ENCODE measurements at regions not wholly inside any gene's neighbourhood (a gene's known extent, or its start where the extent isn't known, plus 50 kb on each side); places are given as distances from the start of the nearest gene placed in this dataset.
"Not testable (repeated sequence)": the region's sequence is repeated elsewhere in the genome, so short reads cannot be mapped to it uniquely, and the experiment has no call there.

DNA sequence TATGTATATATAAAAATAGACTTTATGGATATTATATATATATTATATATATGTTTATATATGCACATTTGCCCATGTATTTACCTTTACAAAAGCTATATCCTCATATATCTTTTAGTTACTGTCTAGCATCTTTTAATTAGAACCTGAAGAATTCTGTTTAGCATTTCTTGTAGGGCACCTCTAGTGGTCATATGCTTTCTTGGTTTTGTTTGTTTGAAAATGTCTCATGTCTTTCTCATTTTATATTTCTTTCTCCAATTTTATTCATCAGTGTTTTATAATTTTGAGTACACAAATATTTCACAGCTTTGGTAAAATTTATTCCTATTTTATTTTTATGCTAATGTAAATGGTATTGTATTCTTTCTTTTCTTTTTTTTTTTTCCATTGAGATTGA is 70.3 kb upstream of the SPIN4 start:
- TF ChIP-seq CTCF (IDR thresholded peaks at IDR 0.05; ENCODE audit: low read depth, low read length) (no peak), POLR2A (IDR thresholded peaks at IDR 0.05; ENCODE audit: extremely low read depth, insufficient read length) (no peak), MYC (IDR thresholded peaks at IDR 0.05; ENCODE audit: low read depth, low read length) (no peak)
- TF ChIP-seq, protein P1, sequence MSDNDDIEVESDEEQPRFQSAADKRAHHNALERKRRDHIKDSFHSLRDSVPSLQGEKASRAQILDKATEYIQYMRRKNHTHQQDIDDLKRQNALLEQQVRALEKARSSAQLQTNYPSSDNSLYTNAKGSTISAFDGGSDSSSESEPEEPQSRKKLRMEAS (IDR thresholded peaks at IDR 0.05; ENCODE audit: low read depth, low read length), result no peak
- DNase-seq (ENCODE audit: low read depth), result no peak
- no peak overlapping the region for H3K4me3 ChIP-seq (ENCODE audit: low read depth, low read length)

DNA sequence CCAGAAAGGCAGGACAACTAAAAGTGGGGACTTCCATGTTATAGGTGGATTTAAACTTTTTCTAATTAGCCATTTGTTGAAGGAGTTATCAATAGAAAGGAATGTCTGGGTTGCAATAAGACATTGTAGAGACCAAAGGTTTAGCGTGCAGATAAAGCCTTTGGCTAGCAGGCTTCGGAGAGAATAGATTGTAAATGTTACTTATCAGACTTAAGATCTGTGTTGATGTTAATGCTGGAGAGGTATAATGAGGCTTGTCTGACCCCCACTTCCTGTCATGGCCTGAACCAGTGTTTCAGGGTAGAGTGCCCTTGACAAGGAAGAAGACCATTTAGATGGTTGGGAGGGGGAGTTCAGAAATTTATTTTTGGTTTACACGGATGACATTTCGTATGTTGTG is 67.1 kb upstream of the SPIN4 start:
- TF ChIP-seq, protein P1 (IDR thresholded peaks at IDR 0.05; ENCODE audit: low read depth, low read length), result no peak
- TF ChIP-seq POLR2A (IDR thresholded peaks at IDR 0.05; ENCODE audit: extremely low read depth, insufficient read length), result no peak
- TF ChIP-seq MYC (IDR thresholded peaks at IDR 0.05; ENCODE audit: low read depth, low read length), result no peak
- TF ChIP-seq CTCF (IDR thresholded peaks at IDR 0.05; ENCODE audit: low read depth, low read length), result no peak
- H3K4me3 ChIP-seq (ENCODE audit: low read depth, low read length), result no peak overlapping the region
- no peak for DNase-seq (ENCODE audit: low read depth)

DNA sequence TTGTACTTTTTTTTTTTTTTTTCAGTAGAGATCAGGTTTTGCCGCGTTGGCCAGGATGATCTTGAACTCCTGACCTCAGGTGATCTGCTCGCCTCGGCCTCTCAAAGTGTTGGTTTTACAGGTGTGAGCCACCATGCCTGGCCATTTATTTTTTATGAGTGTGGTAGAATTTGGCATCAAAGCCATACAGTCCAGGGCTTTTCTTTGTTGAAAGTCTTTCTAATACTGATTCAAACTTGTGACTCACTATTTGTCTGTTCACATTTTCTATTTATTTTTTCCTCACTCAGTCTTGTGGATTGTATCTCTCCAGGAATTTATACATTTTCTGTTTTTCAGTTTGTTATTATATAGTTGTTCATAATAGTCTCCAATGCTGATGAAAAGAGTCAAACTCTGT is 66.5 kb upstream of the SPIN4 start:
- no peak for TF ChIP-seq POLR2A (IDR thresholded peaks at IDR 0.05; ENCODE audit: extremely low read depth, insufficient read length)
- TF ChIP-seq, protein P1 (IDR thresholded peaks at IDR 0.05; ENCODE audit: low read depth, low read length), result no peak
- no peak for TF ChIP-seq MYC (IDR thresholded peaks at IDR 0.05; ENCODE audit: low read depth, low read length)
- TF ChIP-seq CTCF (IDR thresholded peaks at IDR 0.05; ENCODE audit: low read depth, low read length), result no peak
- H3K4me3 ChIP-seq (ENCODE audit: low read depth, low read length), result no peak overlapping the region
- no peak for DNase-seq (ENCODE audit: low read depth)

DNA sequence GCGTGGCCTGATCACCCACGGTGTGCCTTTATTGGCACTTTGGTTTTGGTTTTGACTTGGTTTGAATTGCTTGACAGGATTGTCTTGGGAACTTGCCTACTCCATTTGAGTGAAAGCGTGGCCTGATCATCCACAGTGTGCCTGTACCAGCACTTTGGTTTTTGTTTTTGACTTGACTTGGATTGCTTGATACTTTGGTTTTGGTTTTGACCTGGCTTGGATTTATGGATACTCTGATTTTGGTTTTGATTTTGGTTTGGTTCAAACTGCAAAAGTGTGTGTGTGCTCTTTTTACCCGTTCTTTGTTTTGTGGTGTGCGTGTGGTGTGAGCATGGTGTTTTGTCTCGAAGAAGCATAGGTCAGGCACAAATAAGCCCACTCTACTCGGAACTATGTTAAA is 58.8 kb upstream of the SPIN4 start:
- not testable (repeated sequence) for DNase-seq (ENCODE audit: low read depth); H3K4me3 ChIP-seq (ENCODE audit: low read depth, low read length)

DNA sequence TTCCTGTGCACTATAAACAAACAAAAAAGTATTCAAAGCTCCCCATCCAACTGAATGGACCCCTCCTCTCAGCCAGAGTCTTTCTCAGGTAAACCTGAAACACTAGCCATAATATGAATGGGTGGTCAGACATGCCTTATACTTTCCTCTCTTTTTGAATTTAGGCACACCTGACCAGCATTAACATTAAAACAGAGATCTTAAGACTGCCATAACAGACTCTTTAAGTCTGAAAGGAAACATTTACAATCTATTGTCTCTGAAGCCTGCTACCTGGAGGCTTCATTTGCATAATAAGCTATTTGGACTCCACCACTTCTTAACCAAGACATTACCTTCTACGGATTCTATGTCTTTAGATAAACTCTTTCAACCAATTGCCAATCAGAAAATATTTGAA is 56.9 kb upstream of the SPIN4 start:
- TF ChIP-seq CTCF (IDR thresholded peaks at IDR 0.05; ENCODE audit: low read depth, low read length) (no peak), POLR2A (IDR thresholded peaks at IDR 0.05; ENCODE audit: extremely low read depth, insufficient read length) (no peak), MYC (IDR thresholded peaks at IDR 0.05; ENCODE audit: low read depth, low read length) (no peak)
- TF ChIP-seq, protein P1 (IDR thresholded peaks at IDR 0.05; ENCODE audit: low read depth, low read length), result no peak
- H3K4me3 ChIP-seq (ENCODE audit: low read depth, low read length), result no peak overlapping the region
- DNase-seq (ENCODE audit: low read depth), result no peak

DNA sequence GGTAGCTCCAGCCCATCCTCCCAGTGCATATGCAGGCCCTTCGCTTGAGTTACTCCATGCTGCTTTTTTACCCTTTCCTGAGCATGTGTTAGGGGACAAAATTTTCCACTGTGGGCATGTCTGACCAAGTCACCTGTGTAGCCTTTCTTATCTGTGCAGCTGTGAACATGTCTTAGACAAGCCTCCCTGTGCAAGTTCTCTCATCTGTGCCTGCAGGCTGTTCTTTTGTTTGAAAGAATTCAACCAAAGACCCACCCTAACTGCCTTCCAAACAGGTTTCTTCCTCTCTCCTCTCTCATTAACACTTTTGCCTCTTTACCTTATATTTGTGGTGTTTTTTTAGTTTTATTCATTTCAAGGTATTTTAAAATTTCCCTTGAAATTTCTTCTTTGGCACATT is 53.2 kb upstream of the SPIN4 start:
- DNase-seq (ENCODE audit: low read depth), result no peak
- TF ChIP-seq MYC (IDR thresholded peaks at IDR 0.05; ENCODE audit: low read depth, low read length), result no peak
- no peak for TF ChIP-seq POLR2A (IDR thresholded peaks at IDR 0.05; ENCODE audit: extremely low read depth, insufficient read length)
- TF ChIP-seq, protein P1 (IDR thresholded peaks at IDR 0.05; ENCODE audit: low read depth, low read length), result no peak
- TF ChIP-seq CTCF (IDR thresholded peaks at IDR 0.05; ENCODE audit: low read depth, low read length), result no peak
- no peak overlapping the region for H3K4me3 ChIP-seq (ENCODE audit: low read depth, low read length)

Data from NB4 (cell line).